ENCODE measurements at regions not wholly inside any gene's neighbourhood (a gene's known extent, or its start where the extent isn't known, plus 50 kb on each side); places are given as distances from the start of the nearest gene placed in this dataset.

DNA sequence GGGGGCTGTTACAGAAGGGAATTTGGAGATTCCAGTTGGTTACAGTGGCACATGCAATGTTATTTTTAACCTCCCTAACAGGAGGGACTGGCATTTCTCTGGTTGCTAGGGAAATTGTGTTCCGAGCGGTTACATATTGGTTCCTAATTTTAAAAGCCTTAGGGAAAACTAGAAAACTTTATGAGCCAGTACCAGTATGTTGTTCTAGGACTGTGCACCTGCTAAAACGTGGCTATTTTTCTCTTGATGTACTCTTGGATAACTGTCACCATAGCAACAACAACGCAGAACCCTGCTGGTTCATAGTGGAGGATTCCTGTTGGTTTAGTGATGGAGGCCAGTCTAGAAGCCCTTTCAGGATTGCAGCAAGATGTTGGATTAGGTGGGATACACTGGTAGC, 68.9 kb upstream of the PGBD5 start:
- H3K36me3 ChIP-seq (ENCODE audit: control insufficient read depth in 4 of 4, insufficient read depth in 4 of 4, low read length in 4 of 4) = no peaks in the 10 kb centered on the region
- ATAC-seq (ENCODE audit: insufficient read depth, low FRiP score) (no peak), DNase-seq (no peak)
- peaks cover 0 to 14% (median 0%) of the 10 kb centered on the region in 5 donors for H3K4me1 ChIP-seq (ENCODE audit: control insufficient read depth in 5 of 5, insufficient read depth in 5 of 5, low read length in 5 of 5)
- TF ChIP-seq, protein P1, sequence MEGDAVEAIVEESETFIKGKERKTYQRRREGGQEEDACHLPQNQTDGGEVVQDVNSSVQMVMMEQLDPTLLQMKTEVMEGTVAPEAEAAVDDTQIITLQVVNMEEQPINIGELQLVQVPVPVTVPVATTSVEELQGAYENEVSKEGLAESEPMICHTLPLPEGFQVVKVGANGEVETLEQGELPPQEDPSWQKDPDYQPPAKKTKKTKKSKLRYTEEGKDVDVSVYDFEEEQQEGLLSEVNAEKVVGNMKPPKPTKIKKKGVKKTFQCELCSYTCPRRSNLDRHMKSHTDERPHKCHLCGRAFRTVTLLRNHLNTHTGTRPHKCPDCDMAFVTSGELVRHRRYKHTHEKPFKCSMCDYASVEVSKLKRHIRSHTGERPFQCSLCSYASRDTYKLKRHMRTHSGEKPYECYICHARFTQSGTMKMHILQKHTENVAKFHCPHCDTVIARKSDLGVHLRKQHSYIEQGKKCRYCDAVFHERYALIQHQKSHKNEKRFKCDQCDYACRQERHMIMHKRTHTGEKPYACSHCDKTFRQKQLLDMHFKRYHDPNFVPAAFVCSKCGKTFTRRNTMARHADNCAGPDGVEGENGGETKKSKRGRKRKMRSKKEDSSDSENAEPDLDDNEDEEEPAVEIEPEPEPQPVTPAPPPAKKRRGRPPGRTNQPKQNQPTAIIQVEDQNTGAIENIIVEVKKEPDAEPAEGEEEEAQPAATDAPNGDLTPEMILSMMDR (IDR thresholded peaks at IDR 0.05; ENCODE audit: control extremely low read depth, extremely low read depth) = no peak
- no peak overlapping the region for H3K27ac ChIP-seq (ENCODE audit: low read depth in 1 of 2, low read length in 1 of 2)
- H3K4me3 ChIP-seq = no peak overlapping the region
- no peaks in the 10 kb centered on the region for H3K9me3 ChIP-seq (ENCODE audit: control insufficient read depth in 4 of 4, insufficient read depth in 3 of 4, low read length in 3 of 4)
- H3K9ac ChIP-seq (ENCODE audit: insufficient read depth in 1 of 2, low read length in 2 of 2) = no peak overlapping the region
- H3K27me3 ChIP-seq (ENCODE audit: control insufficient read depth in 3 of 3, insufficient read depth in 3 of 3, low read length in 2 of 3) = no peaks in the 10 kb centered on the region
- 78 to 85% methylated on average over 4 of the region's 4 CpGs for WGBS, 2 donors

- Histone ChIP-seq H3K4me1 (ENCODE audit: control insufficient read depth in 5 of 5, insufficient read depth in 5 of 5, low read length in 5 of 5) (peaks cover 0 to 14% (median 0%) of the 10 kb centered on the region in 5 donors), H3K4me3 (no peak overlapping the region), H3K27ac (ENCODE audit: low read depth in 1 of 2, low read length in 1 of 2) (no peak overlapping the region), H3K9me3 (ENCODE audit: control insufficient read depth in 4 of 4, insufficient read depth in 3 of 4, low read length in 3 of 4) (no peaks in the 10 kb centered on the region), H3K27me3 (ENCODE audit: control insufficient read depth in 3 of 3, insufficient read depth in 3 of 3, low read length in 2 of 3) (no peaks in the 10 kb centered on the region), H3K36me3 (ENCODE audit: control insufficient read depth in 4 of 4, insufficient read depth in 4 of 4, low read length in 4 of 4) (no peaks in the 10 kb centered on the region), H3K9ac (ENCODE audit: insufficient read depth in 1 of 2, low read length in 2 of 2) (no peak overlapping the region)
- ATAC-seq (ENCODE audit: insufficient read depth, low FRiP score) (no peak), DNase-seq (no peak)
- TF ChIP-seq, protein P1 (IDR thresholded peaks at IDR 0.05; ENCODE audit: control extremely low read depth, extremely low read depth) = no peak
- WGBS, 2 donors = 91 to 99% methylated on average over 1 of the region's 1 CpG
These were observed 68.4 kb upstream of the PGBD5 start for GRCh38 chr1:230494514-230494913.

DNA sequence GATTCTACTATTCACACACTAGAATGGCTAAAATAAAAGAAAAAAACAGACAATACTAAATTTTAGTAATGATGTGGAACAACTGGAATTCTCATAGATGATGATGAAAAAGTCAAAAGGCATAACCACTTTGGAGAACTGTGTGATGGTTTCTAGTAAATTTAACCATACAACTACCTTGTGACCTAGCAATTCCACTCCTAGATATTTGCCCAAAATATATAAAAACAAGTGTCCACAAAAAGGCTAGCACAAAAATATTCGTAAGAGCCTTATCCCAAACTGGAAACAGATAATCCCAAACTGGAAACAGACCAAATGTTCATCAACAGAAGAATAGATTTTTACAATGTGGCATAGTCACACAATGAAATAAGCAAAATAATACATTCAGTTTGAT, 67.9 kb upstream of the PGBD5 start:
- Histone ChIP-seq H3K27ac (ENCODE audit: low read depth in 1 of 2, low read length in 1 of 2) (no peak overlapping the region), H3K9me3 (ENCODE audit: control insufficient read depth in 4 of 4, insufficient read depth in 3 of 4, low read length in 3 of 4) (no peaks in the 10 kb centered on the region), H3K27me3 (ENCODE audit: control insufficient read depth in 3 of 3, insufficient read depth in 3 of 3, low read length in 2 of 3) (no peaks in the 10 kb centered on the region), H3K4me1 (ENCODE audit: control insufficient read depth in 5 of 5, insufficient read depth in 5 of 5, low read length in 5 of 5) (peaks cover 0 to 14% (median 0%) of the 10 kb centered on the region in 5 donors), H3K4me3 (no peak overlapping the region), H3K9ac (ENCODE audit: insufficient read depth in 1 of 2, low read length in 2 of 2) (no peak overlapping the region), H3K36me3 (ENCODE audit: control insufficient read depth in 4 of 4, insufficient read depth in 4 of 4, low read length in 4 of 4) (no peaks in the 10 kb centered on the region)
- TF ChIP-seq, protein P1 (IDR thresholded peaks at IDR 0.05; ENCODE audit: control extremely low read depth, extremely low read depth) = no peak
- WGBS, 2 donors = 78 to 84% methylated on average over 1 of the region's 1 CpG
- DNase-seq (no peak), ATAC-seq (ENCODE audit: insufficient read depth, low FRiP score) (no peak)

DNA sequence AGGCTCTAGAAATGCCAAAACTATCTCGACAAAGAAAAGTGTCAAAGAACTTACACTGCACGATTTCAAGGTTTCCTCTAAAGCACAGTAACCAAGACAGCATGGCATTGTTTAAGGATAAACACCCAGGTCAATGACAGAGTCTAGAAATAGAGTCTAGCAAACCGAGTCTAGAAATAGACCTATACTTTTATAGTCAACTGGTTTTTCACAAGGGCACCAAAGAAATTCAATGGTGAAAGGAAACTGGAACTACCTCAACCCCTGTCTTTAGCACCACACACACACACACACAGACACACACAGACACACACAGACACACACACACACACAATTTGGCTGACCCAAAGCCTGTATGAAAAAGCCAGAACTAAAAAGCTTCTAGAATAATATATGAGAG, 67.1 kb upstream of the PGBD5 start:
- Histone ChIP-seq H3K27ac (ENCODE audit: low read depth in 1 of 2, low read length in 1 of 2) (no peak overlapping the region), H3K36me3 (ENCODE audit: control insufficient read depth in 4 of 4, insufficient read depth in 4 of 4, low read length in 4 of 4) (no peaks in the 10 kb centered on the region), H3K9me3 (ENCODE audit: control insufficient read depth in 4 of 4, insufficient read depth in 3 of 4, low read length in 3 of 4) (no peaks in the 10 kb centered on the region), H3K27me3 (ENCODE audit: control insufficient read depth in 3 of 3, insufficient read depth in 3 of 3, low read length in 2 of 3) (no peaks in the 10 kb centered on the region), H3K4me1 (ENCODE audit: control insufficient read depth in 5 of 5, insufficient read depth in 5 of 5, low read length in 5 of 5) (peaks cover 0 to 14% (median 0%) of the 10 kb centered on the region in 5 donors), H3K9ac (ENCODE audit: insufficient read depth in 1 of 2, low read length in 2 of 2) (no peak overlapping the region), H3K4me3 (no peak overlapping the region)
- TF ChIP-seq, protein P1 (IDR thresholded peaks at IDR 0.05; ENCODE audit: control extremely low read depth, extremely low read depth) = no peak
- WGBS, 2 donors = 72 to 76% methylated on average over 3 of the region's 3 CpGs
- ATAC-seq (ENCODE audit: insufficient read depth, low FRiP score) = no peak
- DNase-seq = no peak
